RWPE2 (cell line): ENCODE measurements at regions not wholly inside any gene's neighbourhood (a gene's known extent, or its start where the extent isn't known, plus 50 kb on each side); places are given as distances from the start of the nearest gene placed in this dataset.

Source experiments
- ATAC-seq: fragments of 200-7000 bp; cut with Tn5 transposase; 3 replicates; pipeline ENCODE4 v1.9.1; 2021; ENCODE audit warnings: low read depth
- DNase-seq: peaks from one replicate; pipeline ENCODE4 v3.0.0-alpha.2; 2020; ENCODE audit warnings: low spot score
- H3K27ac ChIP-seq: fragments of 450-650 bp; 2 replicates; pipeline ENCODE4 v1.5.1; 2017; ENCODE audit warnings: mild to moderate bottlenecking; ENCODE audit not compliant: poor library complexity, severe bottlenecking
- H3K27me3 ChIP-seq: fragments of 250-450 bp; sonication (Bioruptor Pico); 2 replicates; pipeline ENCODE4 v1.5.1; 2021; ENCODE audit warnings: mild to moderate bottlenecking, moderate library complexity; ENCODE audit not compliant: insufficient read depth, poor library complexity, severe bottlenecking
- H3K36me3 ChIP-seq: fragments of 250-450 bp; sonication (Bioruptor Pico); 2 replicates; pipeline ENCODE4 v1.5.1; 2020; ENCODE audit warnings: low read depth, mild to moderate bottlenecking, moderate library complexity
- H3K4me1 ChIP-seq: fragments of 250-450 bp; sonication (Bioruptor Pico); 2 replicates; pipeline ENCODE4 v1.5.1; 2021; ENCODE audit warnings: mild to moderate bottlenecking, moderate library complexity; ENCODE audit not compliant: insufficient read depth, poor library complexity, severe bottlenecking
- H3K4me3 ChIP-seq: fragments of 250-450 bp; sonication (Bioruptor Pico); 2 replicates; pipeline ENCODE4 v1.5.1; 2021; ENCODE audit warnings: mild to moderate bottlenecking, moderate library complexity; ENCODE audit not compliant: severe bottlenecking
- H3K9me3 ChIP-seq: fragments of 250-450 bp; sonication (Bioruptor Pico); 2 replicates; pipeline ENCODE4 v1.5.1; 2021; ENCODE audit warnings: mild to moderate bottlenecking, moderate library complexity; ENCODE audit not compliant: severe bottlenecking
- TF ChIP-seq, protein P1 (sequence below): fragments of 450-650 bp; IDR thresholded peaks from one replicate; pipeline ENCODE4 v1.5.1; 2017; ENCODE audit warnings: mild to moderate bottlenecking, moderate library complexity; ENCODE audit not compliant: poor library complexity, severe bottlenecking

GRCh38 chr13:90706631-90707030 lies 640.9 kb upstream of the MIR17HG start:
- DNase-seq, result no peak
- no peak for ATAC-seq
- no peaks in the 10 kb centered on the region for H3K27me3 ChIP-seq
- TF ChIP-seq, protein P1, sequence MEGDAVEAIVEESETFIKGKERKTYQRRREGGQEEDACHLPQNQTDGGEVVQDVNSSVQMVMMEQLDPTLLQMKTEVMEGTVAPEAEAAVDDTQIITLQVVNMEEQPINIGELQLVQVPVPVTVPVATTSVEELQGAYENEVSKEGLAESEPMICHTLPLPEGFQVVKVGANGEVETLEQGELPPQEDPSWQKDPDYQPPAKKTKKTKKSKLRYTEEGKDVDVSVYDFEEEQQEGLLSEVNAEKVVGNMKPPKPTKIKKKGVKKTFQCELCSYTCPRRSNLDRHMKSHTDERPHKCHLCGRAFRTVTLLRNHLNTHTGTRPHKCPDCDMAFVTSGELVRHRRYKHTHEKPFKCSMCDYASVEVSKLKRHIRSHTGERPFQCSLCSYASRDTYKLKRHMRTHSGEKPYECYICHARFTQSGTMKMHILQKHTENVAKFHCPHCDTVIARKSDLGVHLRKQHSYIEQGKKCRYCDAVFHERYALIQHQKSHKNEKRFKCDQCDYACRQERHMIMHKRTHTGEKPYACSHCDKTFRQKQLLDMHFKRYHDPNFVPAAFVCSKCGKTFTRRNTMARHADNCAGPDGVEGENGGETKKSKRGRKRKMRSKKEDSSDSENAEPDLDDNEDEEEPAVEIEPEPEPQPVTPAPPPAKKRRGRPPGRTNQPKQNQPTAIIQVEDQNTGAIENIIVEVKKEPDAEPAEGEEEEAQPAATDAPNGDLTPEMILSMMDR, result no peak
- H3K9me3 ChIP-seq, result peaks cover 5% of the 10 kb centered on the region
- H3K36me3 ChIP-seq, result no peaks in the 10 kb centered on the region
- no peak overlapping the region for H3K27ac ChIP-seq
- no peaks in the 10 kb centered on the region for H3K4me1 ChIP-seq
- no peak overlapping the region for H3K4me3 ChIP-seq

DNA sequence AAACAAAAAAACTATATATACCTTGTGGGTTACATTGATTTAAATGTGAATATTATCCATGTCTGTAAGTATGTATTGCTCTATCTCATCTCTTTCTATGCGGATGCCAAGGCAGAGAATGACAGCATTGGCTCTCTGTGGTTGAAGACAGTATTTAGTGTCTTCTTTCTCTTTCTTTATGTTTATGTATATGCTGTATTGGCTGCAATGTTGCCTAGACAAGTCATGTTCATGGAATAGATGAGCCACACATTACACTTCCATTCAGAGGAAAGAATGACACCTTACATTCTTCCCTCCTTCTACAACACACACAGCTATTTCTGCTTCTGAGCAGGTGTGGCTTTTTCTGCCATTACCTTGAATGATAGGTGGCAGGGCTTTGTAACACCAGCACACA lies 639.4 kb upstream of the MIR17HG start:
- no peak overlapping the region for H3K4me3 ChIP-seq
- no peaks in the 10 kb centered on the region for H3K27me3 ChIP-seq
- H3K27ac ChIP-seq, result no peak overlapping the region
- TF ChIP-seq, protein P1, result no peak
- ATAC-seq (no peak), DNase-seq (no peak)
- no peaks in the 10 kb centered on the region for H3K36me3 ChIP-seq
- H3K9me3 ChIP-seq, result peaks cover 5% of the 10 kb centered on the region
- no peaks in the 10 kb centered on the region for H3K4me1 ChIP-seq

DNA sequence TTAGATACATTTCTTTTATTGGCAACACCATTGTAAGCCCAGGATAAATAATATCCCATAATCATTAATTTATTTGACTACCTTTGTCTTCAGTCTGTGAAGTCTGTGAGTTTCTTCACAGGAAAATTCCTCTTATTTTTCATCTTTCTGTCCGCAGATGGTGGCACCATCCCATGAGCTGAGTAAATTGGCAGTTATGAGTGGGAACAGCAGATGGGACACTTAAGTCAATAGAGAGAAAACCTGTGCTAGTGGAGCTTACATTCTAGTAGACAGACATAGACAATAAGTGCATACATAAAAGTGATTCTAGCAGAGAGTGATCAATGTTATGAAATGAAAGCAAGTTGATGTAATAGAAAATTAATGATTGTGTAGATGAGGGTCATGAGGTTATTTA lies 638.2 kb upstream of the MIR17HG start:
- Histone ChIP-seq H3K27ac (no peak overlapping the region), H3K4me3 (no peak overlapping the region), H3K27me3 (no peaks in the 10 kb centered on the region), H3K9me3 (peaks cover 5% of the 10 kb centered on the region), H3K4me1 (no peaks in the 10 kb centered on the region), H3K36me3 (no peaks in the 10 kb centered on the region)
- TF ChIP-seq, protein P1, result no peak
- ATAC-seq, result no peak
- no peak for DNase-seq

- TF ChIP-seq, protein P1, result no peak
- no peak overlapping the region for H3K4me3 ChIP-seq
- H3K9me3 ChIP-seq, result peaks cover 5% of the 10 kb centered on the region
- no peak for ATAC-seq
- H3K4me1 ChIP-seq, result no peaks in the 10 kb centered on the region
- H3K27ac ChIP-seq, result no peak overlapping the region
- no peaks in the 10 kb centered on the region for H3K36me3 ChIP-seq
- H3K27me3 ChIP-seq, result no peaks in the 10 kb centered on the region
- no peak for DNase-seq
Observed at GRCh38 chr13:90710164-90710759, 637.2 kb upstream of the MIR17HG start.

- TF ChIP-seq, protein P1, result no peak
- H3K4me3 ChIP-seq, result no peak overlapping the region
- no peaks in the 10 kb centered on the region for H3K9me3 ChIP-seq
- no peaks in the 10 kb centered on the region for H3K4me1 ChIP-seq
- no peak overlapping the region for H3K27ac ChIP-seq
- no peaks in the 10 kb centered on the region for H3K27me3 ChIP-seq
- DNase-seq (no peak), ATAC-seq (no peak)
- no peaks in the 10 kb centered on the region for H3K36me3 ChIP-seq
Observed at GRCh38 chr13:90713441-90714133, 633.9 kb upstream of the MIR17HG start.
